HG02610 (cell line): ENCODE measurements at regions not wholly inside any gene's neighbourhood (a gene's known extent, or its start where the extent isn't known, plus 50 kb on each side); places are given as distances from the start of the nearest gene placed in this dataset.
"Not testable (repeated sequence)": the region's sequence is repeated elsewhere in the genome, so short reads cannot be mapped to it uniquely, and the experiment has no call there.

ENCODE experiments used
- ATAC-seq: cut with Tn5 transposase; IDR thresholded peaks from one replicate; pipeline ENCODE4 v1.9.1; 2021; ENCODE audit warnings: mild to moderate bottlenecking, moderate library complexity; ENCODE audit not compliant: unreplicated experiment

DNA sequence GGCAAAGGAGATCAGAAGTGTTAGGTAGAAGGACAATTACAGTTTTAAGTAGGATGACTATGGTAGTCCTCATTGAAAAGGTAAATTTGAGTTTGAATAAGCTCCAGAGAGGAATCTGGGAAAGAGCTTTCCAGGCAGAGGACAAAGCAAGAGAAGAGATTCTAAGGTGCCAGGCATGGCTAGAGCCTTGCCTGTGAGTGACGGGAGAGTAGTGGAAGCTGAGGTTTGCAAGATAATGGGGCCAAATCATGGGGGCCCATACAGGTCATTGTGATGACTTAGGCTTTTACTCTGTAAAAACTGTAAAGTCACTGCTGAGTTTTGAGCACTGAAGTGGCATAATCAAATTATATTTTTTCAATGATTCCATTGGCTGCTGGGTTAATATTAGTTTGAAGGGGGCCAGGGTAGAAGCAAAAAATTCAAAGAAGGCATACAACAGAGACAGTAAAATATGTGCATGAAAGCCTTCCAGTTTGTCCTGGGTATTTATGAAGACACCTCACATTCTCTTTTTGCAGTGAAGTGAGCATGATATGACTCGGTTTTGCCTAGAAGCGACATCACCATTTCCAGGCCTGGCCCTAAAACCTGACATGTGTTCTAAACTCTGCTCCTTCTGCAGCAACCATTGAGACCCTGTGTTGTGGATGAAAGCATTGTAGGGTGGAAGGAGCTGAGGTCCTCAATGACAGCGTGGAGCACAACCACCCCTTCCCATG lies 279.8 kb upstream of the TNC start:
- ATAC-seq, result no peak

DNA sequence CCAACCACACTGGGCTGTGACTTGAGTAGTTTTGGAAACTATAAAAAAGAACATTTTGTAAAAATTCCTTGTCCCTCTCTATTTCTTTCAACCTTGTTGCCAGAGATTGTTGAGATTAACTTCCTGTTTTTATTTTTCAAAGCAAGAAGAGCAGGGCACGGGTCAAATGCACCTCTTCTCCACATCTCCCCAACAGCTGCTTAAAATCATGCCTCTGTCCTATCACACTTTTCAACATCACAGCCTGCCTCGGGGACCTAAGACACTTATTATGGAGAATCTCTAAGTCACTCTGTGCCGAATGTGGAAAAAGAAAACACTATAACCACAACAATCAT lies 280.3 kb upstream of the TNC start:
- ATAC-seq, result no peak

DNA sequence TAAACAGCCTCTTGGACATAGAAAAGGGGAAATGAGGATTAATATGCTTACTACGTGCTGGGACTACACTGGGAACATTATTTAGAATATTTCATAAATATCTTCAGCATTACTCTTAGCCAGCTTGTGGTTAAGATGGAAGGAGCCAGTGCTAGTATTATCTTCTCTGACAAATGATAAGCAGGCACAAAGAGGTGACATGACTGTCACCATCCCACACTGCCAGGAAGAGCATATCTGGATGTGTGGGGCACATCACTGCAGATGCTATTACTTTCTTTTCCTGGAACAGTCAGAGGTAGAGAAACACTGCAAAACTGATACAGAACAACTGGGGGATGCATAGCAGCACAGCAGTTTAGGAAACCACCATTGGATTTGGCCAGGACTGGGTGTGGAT lies 281.0 kb upstream of the TNC start:
- ATAC-seq, result no peak

DNA sequence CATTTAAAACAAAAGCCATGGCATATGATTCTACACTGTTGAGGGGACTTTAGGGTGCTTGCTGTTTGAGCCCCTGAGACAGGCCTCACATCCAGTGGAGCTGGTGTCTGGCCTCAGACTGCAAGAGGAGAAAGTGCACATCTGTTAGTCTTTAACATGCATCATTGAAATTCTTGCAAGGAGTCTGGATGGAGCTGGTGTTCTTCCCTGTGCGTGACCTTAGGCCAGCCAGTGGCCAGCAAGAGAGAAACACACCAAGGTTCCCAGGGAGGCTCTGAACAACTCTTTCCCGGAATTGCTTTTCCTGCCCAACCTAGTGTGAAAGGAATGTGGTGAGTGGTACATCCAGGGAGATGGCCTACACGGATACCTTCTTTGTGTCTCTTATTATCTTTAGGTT lies 282.8 kb upstream of the TNC start:
- ATAC-seq, result no peak

DNA sequence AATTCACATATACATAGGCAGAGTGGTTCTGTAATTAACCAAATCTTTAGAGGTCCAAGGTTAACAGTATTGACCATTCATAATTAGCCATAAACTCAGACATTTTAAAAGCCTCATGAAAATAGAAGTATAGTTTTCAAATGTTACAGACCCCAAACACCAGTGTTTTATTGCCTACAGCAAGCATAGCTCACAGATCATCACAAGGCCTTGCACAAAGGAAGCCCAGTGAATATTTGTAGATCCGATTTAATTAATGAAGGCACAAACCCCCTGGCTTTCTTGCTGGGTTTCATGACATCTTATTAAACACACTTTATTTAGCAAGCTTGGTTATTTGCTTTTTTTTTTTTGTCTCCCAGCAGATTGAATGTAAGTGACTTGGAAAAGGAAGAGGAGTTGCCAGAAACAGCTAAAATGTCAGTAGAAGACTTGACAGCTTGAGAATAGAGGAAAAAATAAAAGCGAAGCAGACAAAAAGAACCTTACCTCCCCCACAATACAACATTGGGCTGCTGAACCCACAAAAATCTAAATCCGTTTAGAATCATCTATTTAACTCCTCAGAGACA lies 283.9 kb upstream of the TNC start:
- ATAC-seq, result no peak

DNA sequence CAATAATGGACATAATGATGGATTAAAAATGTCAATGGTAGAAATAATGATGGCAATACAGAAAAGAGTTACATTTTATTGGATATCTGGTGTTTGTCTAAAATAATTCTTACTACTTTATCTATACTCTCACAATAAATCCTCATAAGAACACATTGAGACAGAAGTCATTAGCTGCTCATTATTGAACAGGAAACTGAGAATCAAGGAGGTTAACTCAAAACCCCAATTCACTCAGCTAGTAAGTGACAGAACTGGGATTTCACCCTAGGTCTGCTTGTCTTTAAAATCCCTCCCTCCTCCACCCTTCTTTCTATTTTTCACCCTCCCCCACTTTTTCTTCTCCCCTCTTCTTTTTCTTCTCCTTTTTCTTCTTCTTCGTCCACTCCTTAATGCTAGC lies 285.8 kb upstream of the TNC start:
- no peak for ATAC-seq

DNA sequence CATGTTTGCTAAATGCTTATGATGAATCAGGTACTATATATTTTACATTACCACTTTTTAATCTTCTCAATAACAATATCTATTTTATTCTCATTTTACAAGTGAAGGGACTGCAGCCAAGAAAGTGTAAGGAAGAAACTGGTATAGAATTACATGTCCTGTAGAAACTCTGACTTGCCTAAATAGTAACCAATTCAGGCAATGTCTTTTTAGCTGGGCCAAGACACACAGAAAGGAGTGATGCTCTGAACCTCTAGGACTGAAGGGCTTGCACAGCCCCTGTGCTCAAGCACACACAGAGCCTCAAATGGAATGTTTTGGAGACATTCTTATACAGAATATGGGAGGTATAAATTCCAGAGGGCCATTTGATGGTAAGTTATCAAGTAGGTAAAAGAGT lies 286.4 kb upstream of the TNC start:
- no peak for ATAC-seq

DNA sequence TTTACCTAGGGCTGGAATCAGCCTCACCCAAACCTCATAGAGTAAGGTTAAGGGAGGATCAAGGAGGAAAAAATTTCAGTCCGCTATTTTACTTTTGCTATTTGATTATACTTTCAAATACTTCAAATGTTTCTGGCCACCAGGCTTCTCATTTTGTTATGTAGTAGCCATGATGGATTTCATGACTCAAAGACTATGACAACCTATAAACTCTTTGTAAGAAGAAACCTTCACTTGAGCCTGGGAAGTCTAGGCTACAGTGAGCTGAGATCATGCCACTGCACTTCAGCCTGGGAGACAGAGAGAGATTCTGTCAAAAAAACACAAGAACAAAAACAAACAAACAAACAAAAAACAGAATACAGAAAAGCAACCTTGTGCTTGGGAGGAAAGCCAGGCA lies 293.6 kb upstream of the TNC start:
- no peak for ATAC-seq

DNA sequence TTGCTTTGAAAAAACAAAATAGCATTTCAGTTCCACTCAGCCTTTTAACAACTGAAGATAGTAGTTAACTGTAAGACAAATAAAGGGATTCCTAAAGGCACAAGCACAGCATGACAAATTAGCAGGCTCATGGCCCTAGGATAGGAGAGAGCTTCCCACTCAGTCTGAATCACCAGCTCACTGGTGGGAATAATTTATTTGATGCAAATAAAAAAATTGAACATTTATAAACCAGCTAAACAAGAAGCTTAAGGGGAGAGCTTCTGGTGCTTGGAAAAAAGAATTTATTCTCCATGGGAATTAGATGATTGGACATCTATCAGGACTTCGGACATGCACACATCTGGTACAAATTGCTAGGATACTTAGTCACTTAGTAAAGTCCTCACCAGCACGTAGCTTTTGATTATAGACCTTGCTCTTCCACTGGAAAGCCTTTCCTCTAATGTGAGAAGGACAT lies 294.1 kb upstream of the TNC start:
- ATAC-seq, result no peak

DNA sequence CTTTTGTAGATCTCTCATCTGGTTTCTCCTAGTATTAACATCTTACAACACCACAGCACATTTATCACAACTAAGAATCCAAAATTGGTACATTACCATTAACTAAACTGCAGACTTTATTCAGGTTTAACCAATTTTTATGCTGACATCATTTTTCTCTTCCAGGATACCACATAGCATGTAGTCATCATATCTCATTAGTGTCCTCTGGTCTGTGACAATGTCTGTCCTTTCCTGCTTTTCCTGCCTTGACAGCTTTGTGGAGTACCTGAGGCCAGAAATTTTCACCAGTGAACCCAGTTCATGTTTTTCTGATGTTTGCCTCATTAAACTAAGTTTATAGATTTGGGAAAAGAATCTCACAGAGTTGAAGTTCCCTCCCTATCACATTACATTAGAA lies 294.7 kb upstream of the TNC start:
- ATAC-seq, result no peak

DNA sequence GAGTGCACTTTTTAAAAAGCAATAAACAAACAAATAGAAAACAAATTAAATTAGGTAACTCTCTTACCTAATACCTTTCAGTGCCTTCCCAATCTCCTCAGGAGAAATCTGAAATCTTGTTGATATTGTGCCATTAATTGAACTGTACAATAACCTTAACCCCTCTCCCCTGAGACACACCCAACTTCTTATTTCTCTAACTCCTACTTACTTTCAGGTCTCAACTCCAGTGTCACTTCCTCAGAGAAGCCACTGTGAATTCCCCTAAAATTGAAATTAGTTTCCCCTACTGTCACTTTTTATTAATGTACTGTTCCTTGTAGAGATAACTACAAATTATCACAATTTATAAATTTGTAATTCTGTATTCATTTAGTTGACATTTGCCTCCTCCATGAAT lies 295.3 kb upstream of the TNC start:
- ATAC-seq, result peak; percentile 57

DNA sequence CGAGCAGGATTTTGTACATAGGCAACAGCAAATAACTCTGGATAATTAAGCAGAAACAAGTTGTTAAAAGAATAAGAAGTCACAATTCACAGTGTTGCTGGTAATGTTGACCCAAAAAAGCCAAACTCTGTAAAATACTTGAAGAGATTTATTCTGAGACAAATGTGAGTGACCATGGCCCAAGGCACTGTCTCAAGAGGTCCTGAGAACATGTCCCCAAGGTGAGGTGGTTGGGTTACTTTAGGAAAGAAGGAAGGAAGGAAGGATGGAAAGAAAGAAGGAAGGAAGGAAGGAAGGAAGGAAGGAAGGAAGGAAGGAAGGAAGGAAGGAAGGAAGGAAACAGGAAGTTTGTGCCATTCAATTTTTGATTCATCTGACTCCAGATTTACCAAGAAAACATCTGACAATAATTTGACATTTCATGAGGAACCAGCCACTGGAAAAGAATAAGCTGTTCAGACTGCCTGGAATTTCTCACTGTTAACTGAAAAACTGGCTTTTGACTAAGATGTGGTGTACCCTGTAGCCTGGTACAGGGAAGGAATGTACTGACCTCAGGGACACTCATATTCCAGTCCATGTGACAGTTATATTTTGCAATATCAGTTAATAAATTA lies 295.9 kb upstream of the TNC start:
- no peak for ATAC-seq

DNA sequence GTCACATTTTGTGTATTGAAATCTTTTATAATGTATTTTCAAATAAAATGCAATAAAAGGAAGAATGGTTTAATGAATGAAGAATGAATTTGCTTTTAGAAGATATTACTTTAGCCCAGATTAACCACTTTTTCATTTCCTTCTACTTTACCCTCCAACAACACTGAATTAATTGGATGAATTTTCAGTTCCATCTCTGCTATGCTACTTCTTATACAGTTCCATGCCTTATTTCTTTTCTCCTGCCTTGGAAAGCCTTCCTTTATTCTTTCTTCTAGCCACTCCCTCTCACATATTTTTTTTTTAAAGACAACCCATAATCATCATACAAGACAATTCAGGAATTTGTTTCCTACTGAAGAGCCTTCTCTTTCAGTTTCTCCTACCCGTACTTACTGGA lies 296.6 kb upstream of the TNC start:
- ATAC-seq, result no peak

DNA sequence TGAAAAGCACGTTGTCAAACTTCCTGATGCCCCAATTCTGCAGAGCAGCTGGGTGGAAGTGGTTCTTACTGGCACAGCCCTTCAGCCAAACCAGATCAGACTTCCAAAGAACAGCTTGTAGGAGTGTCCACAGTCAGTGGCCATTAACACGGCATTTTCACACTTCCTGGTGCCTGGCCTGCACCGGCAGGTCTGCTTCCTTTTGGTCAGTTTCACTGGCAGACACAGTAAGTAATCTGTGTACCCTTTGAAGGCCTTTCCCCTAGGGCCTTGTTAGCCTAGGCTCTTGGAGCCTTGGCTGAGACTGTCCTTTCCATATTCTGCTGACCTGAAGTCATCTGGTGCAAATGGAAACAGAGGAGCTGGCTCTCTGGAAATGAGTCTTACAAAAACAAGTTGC lies 297.5 kb upstream of the TNC start:
- no peak for ATAC-seq

DNA sequence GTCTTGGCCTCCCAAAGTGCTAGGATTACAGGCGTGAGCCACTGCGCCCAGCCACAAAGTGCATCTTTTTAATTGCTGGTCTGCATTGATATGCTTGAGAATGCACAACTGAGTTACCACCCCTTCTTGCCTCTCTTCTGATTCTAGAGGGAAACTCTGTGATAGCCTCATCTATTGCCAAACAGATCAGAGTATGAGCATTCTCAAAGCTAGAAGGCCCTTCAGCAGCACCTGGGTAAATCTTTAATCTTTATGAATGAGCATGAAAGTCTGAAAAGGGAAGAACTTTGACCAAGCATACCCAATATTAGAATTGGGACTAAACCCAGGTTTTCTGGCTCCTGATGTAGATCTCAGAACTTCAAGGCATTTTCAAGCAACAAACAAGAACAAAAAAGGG lies 298.3 kb upstream of the TNC start:
- ATAC-seq, result peak; percentile 60

DNA sequence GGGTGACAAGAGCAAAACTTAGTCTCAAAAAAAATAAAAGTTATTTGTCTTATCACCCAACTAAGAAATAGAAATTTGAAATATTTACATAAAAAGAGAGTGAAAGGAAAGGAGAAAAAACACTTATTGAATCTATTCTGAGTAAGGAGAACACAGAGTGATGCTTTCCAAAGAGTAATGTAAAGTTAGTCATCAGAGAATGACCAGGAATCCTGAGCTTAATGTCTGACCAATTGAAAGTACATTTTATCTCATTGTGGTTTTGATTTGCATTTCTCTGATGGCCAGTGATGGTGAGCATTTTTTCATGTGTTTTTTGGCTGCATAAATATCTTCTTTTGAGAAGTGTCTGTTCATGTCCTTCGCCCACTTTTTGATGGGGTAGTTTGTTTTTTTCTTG lies 300.2 kb upstream of the TNC start:
- not testable (repeated sequence) for ATAC-seq

DNA sequence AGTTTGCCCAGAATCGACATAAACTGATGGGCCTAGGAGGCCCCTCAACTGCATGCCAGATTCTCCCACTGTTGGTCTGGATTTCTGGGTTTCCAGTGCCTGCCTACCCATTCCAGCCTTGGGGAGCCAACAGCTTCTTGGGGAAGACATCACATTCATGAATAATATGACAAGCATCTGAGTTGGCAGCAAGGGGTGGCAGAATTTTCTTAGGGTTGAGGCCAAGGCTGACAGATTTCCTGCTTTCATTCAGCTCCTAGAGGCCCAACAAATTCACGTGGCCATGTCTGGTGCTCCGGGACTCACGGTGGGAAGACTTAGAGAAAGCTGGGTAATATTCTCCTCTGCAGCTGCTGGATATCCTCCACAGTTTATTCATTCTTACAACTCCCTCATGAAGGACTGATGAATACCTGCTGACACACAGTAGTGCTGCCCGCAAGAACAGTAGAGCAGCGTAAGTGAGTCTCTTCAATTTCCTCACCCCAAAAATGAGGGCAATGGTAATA lies 305.0 kb upstream of the TNC start:
- no peak for ATAC-seq

DNA sequence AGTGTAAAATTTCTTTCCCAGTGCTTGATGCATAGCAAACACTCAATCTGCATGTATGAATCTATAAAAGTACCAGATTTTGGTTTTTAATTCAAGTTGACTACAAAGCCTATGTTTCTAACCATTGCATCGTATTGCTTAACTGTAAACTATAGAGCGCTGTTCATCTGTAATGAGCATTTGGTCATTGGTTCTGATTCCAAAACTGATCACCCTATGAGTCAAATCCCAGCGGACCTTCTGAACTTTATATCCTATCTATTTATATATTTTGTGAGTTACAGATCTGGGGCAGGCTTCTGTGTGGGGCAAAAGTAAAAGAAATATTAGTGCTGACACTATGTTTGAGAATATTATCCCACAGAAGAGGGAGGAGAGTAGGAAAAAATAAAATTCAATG lies 305.7 kb upstream of the TNC start:
- ATAC-seq, result no peak

DNA sequence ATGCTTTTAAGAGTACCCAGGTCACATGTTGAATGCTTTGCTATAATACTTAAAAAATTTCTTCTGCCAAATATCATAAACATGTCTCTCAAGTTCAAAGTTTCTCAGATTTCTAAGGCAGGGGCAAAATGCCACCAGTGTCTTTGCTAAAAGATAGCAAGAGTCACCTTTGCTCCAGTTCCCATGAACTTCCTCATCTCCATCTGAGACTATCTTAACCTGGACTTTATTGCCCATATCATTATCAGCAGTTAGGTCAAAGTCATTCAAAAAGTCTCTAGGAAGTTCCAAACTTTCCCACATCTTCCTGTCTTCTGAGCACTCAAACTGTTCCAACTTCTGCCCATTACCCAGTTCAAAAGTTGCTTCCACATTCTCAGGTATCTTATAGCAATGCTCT lies 307.6 kb upstream of the TNC start:
- ATAC-seq, result no peak

DNA sequence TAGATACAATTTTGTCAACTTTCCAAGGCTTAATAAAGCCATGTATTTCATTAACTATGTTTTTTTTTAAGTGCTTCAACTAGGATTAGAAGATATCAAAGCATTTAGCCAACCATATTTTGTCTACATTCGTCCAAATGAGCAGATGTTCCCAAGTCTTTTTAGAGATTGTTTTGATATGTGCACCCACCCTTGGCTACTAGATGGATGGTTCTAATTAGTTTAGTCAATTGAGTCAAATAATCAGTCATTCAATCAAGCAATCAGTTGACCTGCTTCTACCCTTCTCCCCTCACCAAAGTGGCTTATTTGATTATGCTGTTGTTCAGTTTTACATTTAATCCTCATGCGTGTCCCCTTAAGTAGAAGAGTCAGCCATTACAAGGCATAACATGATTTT lies 319.5 kb upstream of the TNC start:
- no peak for ATAC-seq

DNA sequence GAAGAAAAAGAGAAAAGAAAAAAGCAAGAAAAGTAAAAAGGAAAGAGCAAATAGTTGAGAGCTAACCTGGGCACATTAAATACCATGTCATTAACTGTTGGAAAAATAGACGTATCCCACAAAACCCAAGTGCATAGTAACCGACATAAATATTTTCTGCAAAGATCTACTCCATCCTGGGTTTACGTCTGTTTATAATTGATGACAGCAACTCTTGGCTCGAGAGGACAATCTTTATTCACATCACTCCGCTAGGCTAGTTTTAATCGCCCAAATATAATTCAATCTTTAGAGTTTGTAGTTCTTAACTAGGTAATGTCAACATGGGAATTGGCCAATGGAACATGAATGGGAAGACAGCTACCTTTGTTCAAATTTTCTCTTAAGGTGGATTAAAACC lies 321.7 kb upstream of the TNC start:
- ATAC-seq, result no peak

DNA sequence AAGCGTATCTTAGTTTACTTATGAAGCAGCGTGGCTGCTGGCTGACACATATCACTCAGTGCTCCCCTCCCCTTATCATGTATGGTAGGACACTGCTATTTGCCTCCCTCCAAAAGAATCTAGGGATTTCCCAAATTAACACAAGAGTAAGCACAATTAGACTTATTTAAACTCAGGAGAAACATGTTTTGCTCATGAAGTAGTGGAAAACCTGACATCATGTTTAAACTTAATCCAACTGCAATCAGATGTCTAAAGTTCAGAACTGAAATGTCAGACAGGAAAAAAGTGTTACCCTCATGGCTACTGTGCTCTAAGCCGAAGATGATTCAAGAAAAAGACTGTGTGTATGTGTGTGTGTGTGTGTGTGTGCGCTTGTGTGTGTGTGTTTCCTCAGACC lies 324.1 kb upstream of the TNC start:
- ATAC-seq, result no peak

DNA sequence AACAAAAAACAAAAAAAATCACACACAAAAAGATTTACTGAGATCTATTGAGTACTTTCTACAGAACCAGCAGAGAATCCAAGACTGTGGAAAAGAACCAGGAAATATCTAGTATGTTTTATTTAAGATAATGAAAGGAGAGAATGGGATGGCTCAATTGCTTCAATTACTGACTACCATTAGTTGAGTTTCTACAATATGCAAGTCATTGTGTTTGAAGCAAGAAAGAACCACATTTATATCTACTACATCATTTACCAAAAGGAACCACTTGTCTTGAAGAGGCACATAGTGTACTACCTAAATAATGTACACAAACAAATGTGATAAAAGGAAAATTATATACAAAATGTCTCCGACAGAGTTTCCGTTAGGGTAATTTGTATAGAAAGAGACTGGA lies 325.9 kb upstream of the TNC start:
- no peak for ATAC-seq
